NCI-H1694 (cell line): ENCODE measurements at regions not wholly inside any gene's neighbourhood (a gene's known extent, or its start where the extent isn't known, plus 50 kb on each side); places are given as distances from the start of the nearest gene placed in this dataset.

Experiments used
- DNase-seq: peaks from one replicate; lab custom pipeline; 2025; lab: John Stamatoyannopoulos, UW

GRCh38 chr9:107210775-107211174 is 72.3 kb upstream of the RAD23B start:
- no peak for DNase-seq

GRCh38 chr9:107211284-107211923 is 71.7 kb upstream of the RAD23B start:
- no peak for DNase-seq

GRCh38 chr9:107212613-107213012 is 70.5 kb upstream of the RAD23B start:
- no peak for DNase-seq

- DNase-seq: no peak
Measured at GRCh38 chr9:107213080-107213479, 70.0 kb upstream of the RAD23B start.

GRCh38 chr9:107213561-107214028 is 69.5 kb upstream of the RAD23B start:
- no peak for DNase-seq

GRCh38 chr9:107214381-107214780 is 68.7 kb upstream of the RAD23B start:
- no peak for DNase-seq

- no peak for DNase-seq
Measured at GRCh38 chr9:107214915-107215314, 68.2 kb upstream of the RAD23B start.

GRCh38 chr9:107215381-107215780 is 67.7 kb upstream of the RAD23B start:
- DNase-seq: no peak

GRCh38 chr9:107216329-107216728 is 66.8 kb upstream of the RAD23B start:
- DNase-seq: no peak

- DNase-seq: no peak
Measured at GRCh38 chr9:107218829-107219485, 64.1 kb upstream of the RAD23B start.

- no peak for DNase-seq
Measured at GRCh38 chr9:107219486-107220077, 63.5 kb upstream of the RAD23B start.

- no peak for DNase-seq
Measured at GRCh38 chr9:107221321-107221720, 61.8 kb upstream of the RAD23B start.

- no peak for DNase-seq
Measured at GRCh38 chr9:107222020-107222522, 61.0 kb upstream of the RAD23B start.

- DNase-seq: no peak
Measured at GRCh38 chr9:107223381-107223780, 59.7 kb upstream of the RAD23B start.

GRCh38 chr9:107224252-107224651 is 58.8 kb upstream of the RAD23B start:
- DNase-seq: no peak

GRCh38 chr9:107226421-107226820 is 56.7 kb upstream of the RAD23B start:
- DNase-seq: no peak

- DNase-seq: no peak
Measured at GRCh38 chr9:107227774-107228173, 55.3 kb upstream of the RAD23B start.

- DNase-seq: no peak
Measured at GRCh38 chr9:107228496-107229039, 54.5 kb upstream of the RAD23B start.

- no peak for DNase-seq
Measured at GRCh38 chr9:107229241-107229741, 53.8 kb upstream of the RAD23B start.
